A549 (cell line): ENCODE measurements at regions not wholly inside any gene's neighbourhood (a gene's known extent, or its start where the extent isn't known, plus 50 kb on each side); places are given as distances from the start of the nearest gene placed in this dataset.

Experiments used
- CTCF ChIP-seq: fragments of >200 bp; sonication (Bioruptor Twin); formaldehyde crosslinking; IDR thresholded peaks from 3 replicates; pipeline ENCODE4 v1.5.1; 2016
- KDM5A ChIP-seq: fragments of 200-600 bp; sonication (generic); IDR thresholded peaks from 2 replicates; pipeline ENCODE4 v1.6.1; 2016; ENCODE audit warnings: antibody characterized with exemption, mild to moderate bottlenecking
- POLR2A ChIP-seq: IDR thresholded peaks from 2 replicates; pipeline ENCODE4 v1.6.1; 2012; ENCODE audit warnings: mild to moderate bottlenecking, low read length
- ZSCAN20 ChIP-seq: fragments of 250-450 bp; sonication (Bioruptor Pico); IDR thresholded peaks from 2 replicates; pipeline ENCODE4 v1.8.0; 2022; ENCODE audit warnings: mild to moderate bottlenecking, moderate library complexity

- TF ChIP-seq POLR2A (no peak), CTCF (no peak), KDM5A (no peak), ZSCAN20 (no peak)
Observed at GRCh38 chr12:118870551-118870950, 110.8 kb upstream of the SRRM4 start.
